ENCODE measurements at regions not wholly inside any gene's neighbourhood (a gene's known extent, or its start where the extent isn't known, plus 50 kb on each side); places are given as distances from the start of the nearest gene placed in this dataset. TPM values are rescaled to one million over a fixed set of nuclear protein-coding genes. Genes with fewer than 3 reads are reported as not detected.

Small RNA genes lying in the stretch of these regions (small RNA-seq; reads per million reads assigned to genes)
- gene RNU6-694P (ENCODE audit: low replicate concordance), result not detected
